Left ventricle myocardium superior (tissue), 1 donor: ENCODE measurements at regions not wholly inside any gene's neighbourhood (a gene's known extent, or its start where the extent isn't known, plus 50 kb on each side); places are given as distances from the start of the nearest gene placed in this dataset. TPM values are rescaled to one million over a fixed set of nuclear protein-coding genes. Genes with fewer than 3 reads are reported as not detected.
"Not testable (repeated sequence)": the region's sequence is repeated elsewhere in the genome, so short reads cannot be mapped to it uniquely, and the experiment has no call there.

Experiments
- ATAC-seq: fragments of 200-7000 bp; cut with Tn5 transposase; one replicate; pipeline ENCODE4 v1.9.1; 2020; ENCODE audit warnings: mild to moderate bottlenecking, moderate library complexity
- DNase-seq: peaks from one replicate; pipeline ENCODE4 v3.0.0-alpha.2; 2020
- intact Hi-C: fragments of 100-400 bp; cut with micrococcal nuclease; formaldehyde crosslinking; loops from one replicate; pipeline ENCODE4 v1.11.0; 2022
- microRNA-seq: library from miRNA; unstranded; fragments of <30 nt; microRNA quantifications from one replicate; pipeline ENCODE4 v1.2.0, GENCODE V29; 2020; ENCODE audit warnings: borderline number of aligned reads
- donor health status: DM: no; HTN: yes; CAD: no; lungs with severe emphysema.

DNA sequence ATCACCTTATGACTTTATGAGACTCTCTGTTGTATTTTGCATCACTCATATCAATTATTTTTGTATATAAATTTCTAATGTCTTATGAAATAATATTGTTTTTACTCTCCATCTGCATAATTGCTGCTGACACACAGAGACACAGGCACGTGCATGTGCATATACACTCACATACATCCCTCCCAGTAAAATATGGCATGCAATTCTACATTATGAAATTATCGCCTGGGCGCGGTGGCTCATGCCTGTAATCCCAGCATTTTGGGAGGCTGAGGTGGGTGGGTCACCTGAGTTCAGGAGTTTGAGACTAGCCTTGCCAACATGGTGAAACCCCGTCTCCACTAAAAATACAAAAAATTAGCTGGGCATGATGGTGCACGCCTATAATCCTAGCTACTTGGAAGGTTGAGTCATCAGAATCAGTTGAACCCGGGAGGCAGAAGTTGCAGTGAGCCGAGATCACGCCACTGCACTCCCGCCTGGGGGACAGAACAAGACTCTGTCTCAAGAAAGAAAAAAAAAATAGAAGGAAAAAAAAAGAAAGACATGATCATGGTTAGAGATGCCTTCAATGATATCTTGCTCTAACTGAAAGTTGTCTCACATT lies 96.7 kb upstream of the LUZP2 start:
- intact Hi-C loops = no loop called here
- ATAC-seq (no peak), DNase-seq (no peak)

DNA sequence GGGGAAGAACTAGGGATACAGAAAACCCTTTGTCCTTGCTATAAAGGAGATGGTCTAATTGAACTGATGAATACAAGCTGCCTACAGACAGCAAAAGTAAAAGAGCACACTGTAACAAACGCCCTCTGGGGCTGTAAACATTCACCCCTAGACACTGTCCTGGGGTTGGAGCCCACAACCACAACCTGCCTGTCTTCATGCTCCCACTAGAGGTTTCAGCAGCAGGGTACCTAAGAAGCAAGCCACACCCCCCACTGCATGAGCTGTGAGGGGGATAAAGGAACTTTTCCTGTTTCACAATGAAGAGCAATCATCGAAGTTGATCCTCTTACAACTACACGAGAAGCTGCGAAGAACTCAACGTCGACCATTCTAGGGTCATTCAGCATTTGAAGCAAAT lies 90.5 kb upstream of the LUZP2 start:
- DNase-seq (no peak), ATAC-seq (no peak)
- intact Hi-C loops = no loop called here

DNA sequence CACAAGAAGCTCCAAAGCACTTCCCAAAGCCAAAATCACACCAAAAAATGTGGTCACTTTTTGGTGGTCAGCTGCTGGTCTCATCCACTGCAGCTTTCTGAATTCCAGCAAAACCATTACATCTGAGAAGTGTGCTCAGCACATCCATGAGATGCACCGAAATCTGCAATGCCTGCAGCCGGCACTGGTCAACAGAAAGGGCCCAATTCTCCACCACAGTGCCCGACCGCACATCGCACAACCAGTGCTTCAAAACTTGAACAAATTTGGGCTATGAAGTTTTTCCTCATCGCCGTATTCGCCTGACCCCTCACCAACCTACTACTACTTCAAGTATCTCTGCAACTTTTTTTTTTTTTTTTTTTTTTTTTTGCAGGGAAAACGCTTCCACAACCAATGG lies 89.9 kb upstream of the LUZP2 start:
- no peak for ATAC-seq

DNA sequence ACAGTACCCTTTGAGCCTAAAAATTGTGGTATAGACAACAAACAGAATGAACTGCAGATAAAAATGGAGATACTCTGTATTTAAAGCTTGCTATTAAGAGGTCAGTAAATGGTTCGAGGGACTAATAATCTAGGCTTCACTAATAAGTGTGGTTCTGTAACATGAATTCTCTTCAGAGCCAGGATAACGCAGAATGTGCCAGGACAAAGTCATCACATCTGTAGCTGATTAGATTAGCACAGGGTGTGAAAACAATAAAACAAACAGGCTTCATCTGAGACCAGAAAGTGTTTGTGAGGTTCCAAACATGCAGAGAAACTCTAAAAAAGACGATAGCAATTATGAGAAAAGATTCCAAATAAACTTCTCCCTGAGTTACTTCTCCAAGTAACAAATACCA lies 89.1 kb upstream of the LUZP2 start:
- intact Hi-C loops = no loop called here
- DNase-seq (no peak), ATAC-seq (no peak)

More for the DNA sequence above, 89.9 kb upstream of the LUZP2 start:
- intact Hi-C loops = no loop called here
- no peak for DNase-seq

DNA sequence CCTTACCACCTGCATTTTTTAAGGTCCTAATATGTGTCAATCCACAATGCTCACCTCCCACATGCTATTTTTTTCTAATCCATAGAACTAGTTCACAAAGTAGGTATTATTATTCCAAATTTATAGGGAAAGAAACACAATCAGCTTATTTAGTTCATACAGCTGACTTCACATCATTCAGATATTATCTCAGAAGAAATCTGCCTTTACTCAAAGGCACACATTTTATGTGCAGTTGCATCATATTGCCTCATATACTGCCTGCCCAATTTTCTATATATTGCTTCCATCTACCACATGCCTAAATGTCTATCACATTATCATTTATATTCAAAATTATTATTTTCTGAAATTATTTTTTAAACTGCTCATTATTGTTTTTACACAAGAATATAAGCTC lies 88.7 kb upstream of the LUZP2 start:
- intact Hi-C loops = no loop called here
- DNase-seq (no peak), ATAC-seq (no peak)

DNA sequence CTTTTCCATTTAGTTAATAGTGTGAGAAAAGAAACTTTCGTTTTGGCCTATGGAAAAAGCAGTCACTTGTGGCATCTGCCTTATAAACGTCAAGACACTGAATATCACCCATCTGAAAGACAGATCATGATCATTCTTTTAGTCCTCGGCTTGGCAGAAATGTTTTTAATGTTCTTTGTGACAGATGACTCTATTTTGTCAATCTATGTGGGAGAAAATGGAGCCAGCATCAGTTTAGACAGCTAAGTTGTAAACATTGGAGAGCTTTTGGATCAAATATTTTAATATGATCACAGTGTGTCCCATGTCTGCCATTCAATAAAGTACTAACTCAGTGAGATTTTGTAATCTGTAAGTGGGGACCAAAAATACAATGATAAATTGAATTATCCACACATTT lies 85.1 kb upstream of the LUZP2 start:
- DNase-seq = no peak
- ATAC-seq = no peak
- intact Hi-C loops = no loop called here

DNA sequence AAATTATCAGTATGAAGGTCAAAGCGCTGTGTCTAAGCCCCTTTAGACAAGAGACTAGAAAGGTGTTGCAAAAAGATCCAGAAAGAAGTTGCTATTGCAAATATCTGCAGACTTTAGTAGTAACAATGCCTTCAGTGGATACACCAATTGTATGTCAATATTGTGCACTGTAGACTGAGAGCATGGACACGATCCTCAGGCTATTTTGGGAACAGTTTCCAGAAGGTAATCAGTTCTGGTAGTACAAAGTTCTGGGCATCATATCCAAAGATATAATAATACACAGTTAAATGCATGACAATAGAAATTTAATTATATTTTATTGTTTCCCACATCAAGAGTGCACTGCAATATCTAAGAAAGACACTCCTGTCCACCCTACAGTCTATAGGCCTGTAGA lies 84.1 kb upstream of the LUZP2 start:
- intact Hi-C loops = no loop called here
- DNase-seq = no peak
- peak; percentile 71 for ATAC-seq

DNA sequence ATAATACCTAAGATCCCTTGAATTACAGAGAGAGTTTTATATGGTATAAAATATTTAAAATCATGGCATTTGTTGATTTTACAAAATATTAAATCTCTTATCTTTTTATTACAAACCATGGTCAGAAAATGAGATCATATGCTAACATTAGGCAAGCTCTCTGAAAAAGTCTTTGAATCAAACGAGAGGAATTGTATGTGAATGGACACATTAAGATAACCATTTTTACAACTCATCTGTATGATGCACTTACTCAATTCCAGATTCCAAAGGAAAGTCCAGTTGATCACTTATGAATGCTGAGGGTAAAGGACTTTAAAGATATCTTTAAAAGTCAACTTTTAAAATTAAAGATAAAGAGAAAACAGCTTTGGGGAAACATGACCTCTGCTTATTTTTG lies 83.5 kb upstream of the LUZP2 start:
- DNase-seq (no peak), ATAC-seq (no peak)
- intact Hi-C loops = no loop called here

DNA sequence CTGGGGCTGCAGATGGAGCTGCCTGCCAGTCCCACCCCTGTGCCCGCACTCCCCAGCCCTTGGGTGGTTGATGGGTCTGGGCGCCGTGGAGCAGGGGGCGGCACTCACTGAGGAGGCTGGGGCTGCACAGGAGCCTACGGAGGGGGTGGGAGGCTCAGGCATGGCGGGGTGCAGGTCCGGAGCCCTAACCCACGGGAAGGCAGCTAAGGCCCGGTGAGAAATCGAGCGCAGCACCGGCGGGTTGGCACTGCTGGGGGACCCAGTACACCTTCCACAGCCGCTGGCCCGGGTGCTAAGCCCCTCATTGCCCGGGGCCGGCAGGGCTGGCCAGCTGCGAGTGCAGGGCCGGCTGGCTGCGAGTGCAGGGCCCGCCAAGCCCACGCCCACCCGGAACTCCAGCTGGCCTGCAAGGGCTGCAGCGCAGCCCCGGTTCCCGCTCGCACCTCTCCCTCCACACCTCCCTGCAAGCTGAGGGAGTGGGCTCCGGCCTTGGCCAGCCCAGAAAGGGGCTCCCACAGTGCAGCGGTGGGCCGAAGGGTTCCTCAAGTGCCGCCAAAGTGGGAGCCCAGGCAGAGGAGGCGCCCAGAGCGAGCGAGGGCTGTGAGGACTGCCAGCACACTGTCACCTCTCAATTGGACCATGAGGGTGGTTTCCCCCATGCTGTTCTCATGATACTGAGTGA lies 80.8 kb upstream of the LUZP2 start:
- DNase-seq, ATAC-seq, intact Hi-C loops: not testable (repeated sequence)

DNA sequence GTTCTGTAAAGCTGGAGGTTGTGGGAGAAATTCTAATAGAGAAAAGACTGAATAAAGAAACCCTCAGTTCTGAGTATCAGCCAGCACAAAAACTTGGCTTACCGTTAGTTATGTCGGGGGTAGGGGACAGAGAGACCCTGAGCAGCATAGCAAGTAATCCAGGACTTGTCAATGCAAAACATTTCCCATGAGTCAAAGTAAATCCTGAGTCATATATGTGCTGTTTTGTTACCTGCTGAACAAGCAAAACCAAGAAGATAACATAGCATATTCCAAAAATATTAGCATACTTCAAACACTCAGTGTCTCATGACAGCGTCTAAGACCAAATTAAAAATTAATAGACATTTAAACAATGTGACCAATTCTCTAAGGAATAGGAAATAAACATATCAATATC lies 75.1 kb upstream of the LUZP2 start:
- ATAC-seq (no peak), DNase-seq (no peak)
- intact Hi-C loops = no loop called here

DNA sequence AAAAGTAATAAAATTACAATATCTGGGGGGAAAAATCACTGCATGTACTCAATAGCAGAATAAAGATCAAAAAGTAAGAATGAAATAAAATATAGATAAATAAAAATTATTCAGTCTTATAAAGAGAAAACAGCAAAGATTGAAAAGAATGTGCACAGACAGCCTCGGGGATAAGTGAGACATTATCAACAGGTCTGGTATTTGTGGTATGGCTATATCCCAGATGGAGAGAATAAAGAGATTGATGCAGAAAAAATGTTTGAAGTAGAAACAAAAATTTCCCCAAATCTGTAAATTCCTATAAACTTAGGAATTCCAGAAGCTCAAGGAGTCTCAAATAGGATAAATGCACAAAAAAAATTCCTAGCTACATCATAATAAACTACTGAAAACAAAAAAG lies 74.5 kb upstream of the LUZP2 start:
- ATAC-seq (no peak), DNase-seq (no peak)
- intact Hi-C loops = no loop called here

DNA sequence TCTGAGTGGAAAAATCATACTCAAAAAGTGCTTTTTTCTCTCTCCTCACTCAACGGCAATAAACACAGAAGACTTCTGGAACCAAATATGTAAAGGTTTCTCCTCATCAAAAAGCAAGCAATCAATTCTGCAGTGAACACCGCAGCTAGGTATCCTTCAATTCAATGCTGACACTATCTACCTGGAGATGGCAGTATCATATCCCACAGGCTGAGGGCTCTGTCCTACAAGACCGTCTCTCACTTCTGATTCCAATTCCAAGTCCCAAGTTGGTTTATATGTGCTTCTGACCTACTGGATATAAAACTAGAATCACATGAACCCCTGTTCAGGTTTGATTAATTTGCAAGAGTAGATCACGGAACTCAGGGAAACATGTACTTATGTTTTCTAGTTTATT lies 59.7 kb upstream of the LUZP2 start:
- ATAC-seq = no peak
- DNase-seq = no peak
- intact Hi-C loops = no loop called here

Small RNAs in the stretch of these regions (microRNA-seq; reads per million reads assigned to microRNA genes)
- not detected for gene MIR8054
